MG63 (cell line): ENCODE measurements at regions not wholly inside any gene's neighbourhood (a gene's known extent, or its start where the extent isn't known, plus 50 kb on each side); places are given as distances from the start of the nearest gene placed in this dataset.

Experiments
- DNase-seq: peaks from one replicate; pipeline ENCODE4 v3.0.0-alpha.2; 2020
- H3K27me3 ChIP-seq: fragments of 250-450 bp; sonication (Bioruptor Pico); 2 replicates; pipeline ENCODE4 v1.5.1; 2020; ENCODE audit warnings: mild to moderate bottlenecking, moderate library complexity
- H3K36me3 ChIP-seq: fragments of 250-450 bp; sonication (Bioruptor Pico); 2 replicates; pipeline ENCODE4 v1.5.1; 2020; ENCODE audit warnings: mild to moderate bottlenecking, moderate library complexity
- H3K4me3 ChIP-seq: fragments of 250-450 bp; sonication (Bioruptor Pico); 2 replicates; pipeline ENCODE4 v1.5.1; 2020; ENCODE audit warnings: mild to moderate bottlenecking, moderate library complexity
- H3K9me3 ChIP-seq: fragments of 250-450 bp; sonication (Bioruptor Pico); 2 replicates; pipeline ENCODE4 v1.5.1; 2020; ENCODE audit warnings: mild to moderate bottlenecking, moderate library complexity

GRCh38 chr4:35125995-35126712, 1118.2 kb downstream of the ARAP2 start:
- H3K27me3 ChIP-seq: no peaks in the 10 kb centered on the region
- no peak for DNase-seq
- no peak overlapping the region for H3K4me3 ChIP-seq
- H3K36me3 ChIP-seq: no peaks in the 10 kb centered on the region
- H3K9me3 ChIP-seq: no peaks in the 10 kb centered on the region

GRCh38 chr4:35138449-35138848, 1105.9 kb downstream of the ARAP2 start:
- Histone ChIP-seq H3K4me3 (no peak overlapping the region), H3K9me3 (no peaks in the 10 kb centered on the region), H3K36me3 (no peaks in the 10 kb centered on the region), H3K27me3 (no peaks in the 10 kb centered on the region)
- DNase-seq: no peak

- H3K9me3 ChIP-seq: no peaks in the 10 kb centered on the region
- H3K4me3 ChIP-seq: no peak overlapping the region
- no peaks in the 10 kb centered on the region for H3K27me3 ChIP-seq
- no peaks in the 10 kb centered on the region for H3K36me3 ChIP-seq
- DNase-seq: no peak
Measured at GRCh38 chr4:35147761-35148160, 1096.6 kb downstream of the ARAP2 start.

GRCh38 chr4:35151816-35152572, 1092.3 kb downstream of the ARAP2 start:
- no peak for DNase-seq

GRCh38 chr4:35163168-35163567, 1081.1 kb downstream of the ARAP2 start:
- no peaks in the 10 kb centered on the region for H3K9me3 ChIP-seq
- DNase-seq: no peak
- no peak overlapping the region for H3K4me3 ChIP-seq
- H3K36me3 ChIP-seq: no peaks in the 10 kb centered on the region
- H3K27me3 ChIP-seq: no peaks in the 10 kb centered on the region

More at GRCh38 chr4:35151816-35152572, 1092.3 kb downstream of the ARAP2 start:
- H3K4me3 ChIP-seq: no peak overlapping the region
- H3K27me3 ChIP-seq: no peaks in the 10 kb centered on the region
- no peaks in the 10 kb centered on the region for H3K9me3 ChIP-seq
- no peaks in the 10 kb centered on the region for H3K36me3 ChIP-seq

- H3K4me3 ChIP-seq: no peak overlapping the region
- DNase-seq: no peak
- no peaks in the 10 kb centered on the region for H3K27me3 ChIP-seq
- no peaks in the 10 kb centered on the region for H3K36me3 ChIP-seq
- H3K9me3 ChIP-seq: no peaks in the 10 kb centered on the region
Measured at GRCh38 chr4:35164063-35164462, 1080.3 kb downstream of the ARAP2 start.

GRCh38 chr4:35166466-35166865, 1077.8 kb downstream of the ARAP2 start:
- Histone ChIP-seq H3K9me3 (no peaks in the 10 kb centered on the region), H3K36me3 (no peaks in the 10 kb centered on the region), H3K27me3 (no peaks in the 10 kb centered on the region), H3K4me3 (no peak overlapping the region)
- no peak for DNase-seq

- Histone ChIP-seq H3K36me3 (no peaks in the 10 kb centered on the region), H3K27me3 (no peaks in the 10 kb centered on the region), H3K9me3 (no peaks in the 10 kb centered on the region), H3K4me3 (no peak overlapping the region)
- no peak for DNase-seq
Measured at GRCh38 chr4:35167385-35167784, 1076.9 kb downstream of the ARAP2 start.

GRCh38 chr4:35175487-35175886, 1068.8 kb downstream of the ARAP2 start:
- no peak for DNase-seq
- Histone ChIP-seq H3K27me3 (no peaks in the 10 kb centered on the region), H3K36me3 (no peaks in the 10 kb centered on the region), H3K4me3 (no peak overlapping the region), H3K9me3 (no peaks in the 10 kb centered on the region)

GRCh38 chr4:35175894-35176293, 1068.4 kb downstream of the ARAP2 start:
- no peaks in the 10 kb centered on the region for H3K36me3 ChIP-seq
- no peaks in the 10 kb centered on the region for H3K27me3 ChIP-seq
- no peak for DNase-seq
- H3K9me3 ChIP-seq: no peaks in the 10 kb centered on the region
- no peak overlapping the region for H3K4me3 ChIP-seq

- no peak overlapping the region for H3K4me3 ChIP-seq
Measured at GRCh38 chr4:35182451-35182850, 1061.9 kb downstream of the ARAP2 start.

GRCh38 chr4:35189988-35190613, 1054.2 kb downstream of the ARAP2 start:
- Histone ChIP-seq H3K36me3 (no peaks in the 10 kb centered on the region), H3K4me3 (no peak overlapping the region), H3K27me3 (no peaks in the 10 kb centered on the region), H3K9me3 (no peaks in the 10 kb centered on the region)
- no peak for DNase-seq

More at GRCh38 chr4:35182451-35182850, 1061.9 kb downstream of the ARAP2 start:
- DNase-seq: no peak
- H3K9me3 ChIP-seq: no peaks in the 10 kb centered on the region
- H3K36me3 ChIP-seq: no peaks in the 10 kb centered on the region
- H3K27me3 ChIP-seq: no peaks in the 10 kb centered on the region

- Histone ChIP-seq H3K27me3 (no peaks in the 10 kb centered on the region), H3K36me3 (no peaks in the 10 kb centered on the region)
- no peak for DNase-seq
Measured at GRCh38 chr4:35201403-35201802, 1042.9 kb downstream of the ARAP2 start.

GRCh38 chr4:35216636-35217035, 1027.7 kb downstream of the ARAP2 start:
- H3K36me3 ChIP-seq: no peaks in the 10 kb centered on the region
- no peaks in the 10 kb centered on the region for H3K9me3 ChIP-seq
- H3K27me3 ChIP-seq: no peaks in the 10 kb centered on the region
- H3K4me3 ChIP-seq: no peak overlapping the region
- DNase-seq: no peak

More at GRCh38 chr4:35201403-35201802, 1042.9 kb downstream of the ARAP2 start:
- no peaks in the 10 kb centered on the region for H3K9me3 ChIP-seq
- H3K4me3 ChIP-seq: no peak overlapping the region

- DNase-seq: no peak
- H3K4me3 ChIP-seq: no peak overlapping the region
- H3K36me3 ChIP-seq: no peaks in the 10 kb centered on the region
- H3K9me3 ChIP-seq: no peaks in the 10 kb centered on the region
- H3K27me3 ChIP-seq: no peaks in the 10 kb centered on the region
Measured at GRCh38 chr4:35217331-35217730, 1027.0 kb downstream of the ARAP2 start.

GRCh38 chr4:35228313-35228712, 1016.0 kb downstream of the ARAP2 start:
- Histone ChIP-seq H3K27me3 (no peaks in the 10 kb centered on the region), H3K36me3 (no peaks in the 10 kb centered on the region), H3K4me3 (no peak overlapping the region), H3K9me3 (no peaks in the 10 kb centered on the region)
- no peak for DNase-seq

- Histone ChIP-seq H3K27me3 (no peaks in the 10 kb centered on the region), H3K36me3 (no peaks in the 10 kb centered on the region), H3K9me3 (no peaks in the 10 kb centered on the region), H3K4me3 (no peak overlapping the region)
- no peak for DNase-seq
Measured at GRCh38 chr4:35229021-35229420, 1015.3 kb downstream of the ARAP2 start.
